ENCODE measurements at regions not wholly inside any gene's neighbourhood (a gene's known extent, or its start where the extent isn't known, plus 50 kb on each side); places are given as distances from the start of the nearest gene placed in this dataset.

- TF ChIP-seq CTCF (IDR thresholded peaks at IDR 0.05) (no peak), TAF1 (IDR thresholded peaks at IDR 0.05; ENCODE audit: borderline replicate concordance, low read depth, low read length) (no peak)
Measured at GRCh38 chr20:59411170-59411569, 110.8 kb downstream of the EDN3 start.
